CD1c-positive myeloid dendritic cell (primary cell): ENCODE measurements at regions not wholly inside any gene's neighbourhood (a gene's known extent, or its start where the extent isn't known, plus 50 kb on each side); places are given as distances from the start of the nearest gene placed in this dataset.
"Not testable (repeated sequence)": the region's sequence is repeated elsewhere in the genome, so short reads cannot be mapped to it uniquely, and the experiment has no call there.

ENCODE experiments used
- DNase-seq: peaks from one replicate; pipeline ENCODE4 v3.0.0-alpha.2; 2016; ENCODE audit errors: extremely low spot score

DNA sequence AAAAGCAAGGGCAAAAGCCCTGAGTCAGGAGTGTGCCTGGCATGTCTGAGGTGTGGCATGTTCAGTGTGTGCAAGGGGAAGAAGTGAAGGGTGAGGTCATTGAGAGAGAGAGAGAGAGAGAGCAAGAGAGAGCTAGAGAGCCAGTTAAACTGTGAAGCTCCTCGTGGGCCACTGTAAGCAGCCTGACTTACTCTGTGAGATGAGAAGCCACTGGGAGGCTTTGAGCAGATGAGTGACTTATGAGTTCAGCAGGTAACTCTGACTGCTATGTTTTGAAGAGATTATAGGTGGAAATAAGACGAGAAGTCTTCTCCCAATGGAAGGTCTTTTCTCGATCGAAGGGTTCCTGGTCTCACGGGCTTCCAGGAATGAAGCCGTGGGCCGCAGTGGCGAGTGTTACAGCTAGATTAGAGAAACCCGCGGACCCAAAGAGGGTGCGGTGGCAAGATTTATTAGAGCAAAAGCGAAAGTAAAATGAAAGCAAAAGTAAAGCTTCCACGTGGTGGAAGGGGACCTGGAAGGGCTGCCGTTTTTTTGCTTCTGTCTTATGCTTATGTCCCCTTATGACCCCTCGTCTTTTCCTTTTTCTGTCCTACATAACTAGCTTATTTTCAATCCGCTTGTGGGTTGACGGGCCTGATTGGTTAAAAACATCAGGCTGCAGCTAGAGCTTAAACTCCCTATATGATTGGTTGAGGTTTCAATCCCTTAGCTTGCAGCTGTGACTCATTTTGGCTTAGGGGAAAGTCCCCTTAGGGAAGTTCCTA is 323.1 kb upstream of the FAM78B start:
- DNase-seq: peak; percentile 80

DNA sequence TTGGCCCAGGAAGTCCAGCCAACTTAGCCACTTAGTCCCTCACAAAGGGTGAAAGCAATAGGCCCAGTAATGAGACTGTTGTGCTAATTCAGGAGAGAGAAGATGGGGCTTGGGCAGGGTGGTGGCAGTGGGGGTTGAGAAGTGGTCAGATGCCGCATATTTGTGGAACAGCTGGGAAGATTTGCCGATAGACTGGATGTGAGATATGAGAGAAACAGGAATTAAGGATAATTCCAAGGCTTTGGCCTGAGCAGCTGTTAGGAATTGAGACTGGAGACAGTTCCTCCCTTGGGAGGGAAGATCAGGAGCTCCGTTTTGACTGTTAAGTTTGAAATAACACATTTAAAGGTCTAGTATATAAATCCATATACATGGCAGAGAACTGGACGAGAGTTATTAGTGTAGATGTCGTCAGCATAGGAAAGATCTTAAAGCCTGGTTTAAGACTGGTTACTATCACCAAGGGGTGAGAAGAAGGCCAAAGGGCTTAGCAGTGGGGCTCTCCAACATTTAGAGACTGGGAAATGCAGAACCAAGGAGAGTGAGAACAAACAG is 323.7 kb upstream of the FAM78B start:
- no peak for DNase-seq

DNA sequence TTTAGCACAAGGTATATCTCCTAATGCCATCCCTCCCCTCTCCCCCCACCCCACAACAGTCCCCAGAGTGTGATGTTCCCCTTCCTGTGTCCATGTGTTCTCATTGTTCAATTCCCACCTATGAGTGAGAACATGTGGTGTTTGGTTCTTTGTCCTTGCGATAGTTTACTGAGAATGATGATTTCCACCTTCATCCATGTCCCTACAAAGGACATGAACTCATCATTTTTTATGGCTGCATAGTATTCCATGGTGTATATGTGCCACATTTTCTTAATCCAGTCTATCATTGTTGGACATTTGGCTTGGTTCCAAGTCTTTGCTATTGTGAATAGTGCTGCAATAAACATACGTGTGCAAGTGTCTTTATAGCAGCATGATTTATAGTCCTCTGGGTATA is 327.0 kb upstream of the FAM78B start:
- DNase-seq: not testable (repeated sequence)

DNA sequence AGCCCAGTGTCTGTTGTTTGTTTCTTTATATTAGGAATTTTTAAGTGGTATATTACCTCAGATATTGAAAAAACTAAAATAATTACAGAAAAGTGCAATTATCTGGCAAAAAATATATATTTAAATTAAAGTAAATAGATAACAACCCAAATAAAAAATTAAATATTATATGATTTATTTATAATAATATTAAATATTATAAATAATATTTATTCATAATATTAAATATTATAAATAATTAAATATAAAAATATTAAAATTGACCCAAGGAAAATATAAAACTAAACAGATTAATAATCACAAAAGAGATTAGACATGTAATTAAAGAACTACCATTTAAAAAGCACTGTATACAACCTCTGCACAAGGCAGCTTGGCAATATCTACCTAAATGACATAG is 331.9 kb upstream of the POGK start:
- no peak for DNase-seq

DNA sequence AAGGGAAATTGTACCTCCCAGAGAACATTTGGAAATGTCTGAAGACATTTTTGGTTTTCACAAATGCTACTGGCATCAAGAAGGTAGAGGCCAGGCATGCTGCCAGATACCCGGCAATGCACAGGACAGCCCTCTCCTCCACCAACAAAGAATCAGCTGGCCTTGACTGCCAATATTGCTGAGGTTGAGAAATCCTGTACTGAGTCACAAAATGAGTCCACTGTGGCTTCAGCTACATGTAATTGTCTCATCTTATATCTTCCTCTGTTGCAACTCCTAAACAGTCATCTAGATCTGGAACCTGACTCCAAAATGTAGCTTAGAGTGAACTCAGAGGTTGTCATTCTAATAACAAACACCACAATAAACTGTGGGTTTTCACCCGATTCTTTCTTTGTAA is 327.5 kb upstream of the POGK start:
- DNase-seq: peak; percentile 24

DNA sequence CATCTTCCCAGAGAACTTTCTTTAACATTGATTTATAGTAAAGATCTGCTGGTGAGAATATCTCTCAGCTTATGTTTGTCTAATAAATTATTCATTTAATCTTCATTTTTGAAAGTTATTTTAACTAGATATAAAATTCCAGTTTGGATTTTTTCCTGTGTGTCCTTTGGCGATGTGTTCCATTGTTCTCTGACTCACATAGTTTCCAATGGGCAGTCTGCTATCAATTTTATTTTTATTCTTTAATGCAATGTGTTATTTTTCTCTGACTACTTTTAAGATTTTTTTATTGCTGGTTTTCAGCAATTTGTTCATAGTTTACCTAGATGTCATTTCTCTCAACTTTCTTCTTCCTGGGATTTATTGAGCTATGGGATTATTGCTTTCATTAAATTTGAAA is 325.2 kb upstream of the POGK start:
- no peak for DNase-seq

DNA sequence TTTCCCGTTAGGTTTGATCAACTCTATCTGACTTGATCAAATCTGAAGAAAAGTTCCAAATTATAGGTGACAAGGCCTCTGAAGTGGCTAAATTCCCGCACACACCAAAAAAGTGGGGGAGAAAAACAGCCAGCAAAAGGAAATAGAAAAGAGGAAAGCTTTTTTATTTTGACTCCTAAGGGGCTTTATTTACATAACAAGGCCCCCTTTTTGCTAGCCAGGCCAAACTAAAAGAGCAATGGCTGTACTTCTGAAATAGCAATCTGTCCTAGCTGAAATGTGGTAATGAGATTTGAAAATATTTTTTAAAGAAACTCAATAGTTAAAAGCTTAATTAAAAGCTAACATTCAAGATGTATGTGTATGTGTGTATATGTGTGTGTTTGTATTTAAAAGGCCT is 311.5 kb upstream of the POGK start:
- no peak for DNase-seq

DNA sequence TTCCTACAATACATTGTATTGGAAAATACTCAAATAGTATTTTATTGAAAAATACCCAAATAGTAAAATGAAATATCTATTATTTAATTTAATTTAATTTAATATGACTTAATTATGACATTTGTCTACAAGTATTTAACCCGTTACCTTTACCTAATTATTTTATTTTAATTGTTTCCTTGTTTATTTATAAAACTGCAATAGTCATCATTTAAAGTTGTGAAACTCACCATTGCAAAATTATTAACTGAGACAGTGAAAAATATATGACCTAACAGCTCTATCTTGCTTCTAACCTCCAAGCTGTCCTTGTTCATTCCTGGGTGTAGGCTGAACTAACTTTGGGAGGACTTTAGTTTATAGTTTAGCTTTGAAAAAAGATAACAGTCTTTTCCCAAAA is 300.6 kb upstream of the POGK start:
- DNase-seq: no peak

DNA sequence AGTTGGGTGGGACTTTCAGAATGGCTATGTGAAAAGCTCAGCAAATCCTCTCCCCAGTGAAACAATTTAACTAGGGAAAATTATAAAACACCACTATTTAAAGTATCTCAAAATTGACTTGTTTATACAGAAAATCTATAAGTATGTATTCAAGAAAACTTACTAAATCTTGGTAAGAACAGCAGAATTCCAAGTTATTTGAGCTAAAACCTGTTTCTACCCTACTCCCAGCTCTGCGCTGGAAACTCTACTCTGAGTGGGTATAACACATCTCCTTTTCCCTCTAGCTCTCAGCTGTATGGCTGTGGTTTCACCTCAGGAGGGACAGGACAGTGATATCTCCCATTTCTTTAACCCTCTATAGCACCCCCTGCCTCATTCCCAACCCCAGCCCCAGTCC is 295.2 kb upstream of the POGK start:
- no peak for DNase-seq

DNA sequence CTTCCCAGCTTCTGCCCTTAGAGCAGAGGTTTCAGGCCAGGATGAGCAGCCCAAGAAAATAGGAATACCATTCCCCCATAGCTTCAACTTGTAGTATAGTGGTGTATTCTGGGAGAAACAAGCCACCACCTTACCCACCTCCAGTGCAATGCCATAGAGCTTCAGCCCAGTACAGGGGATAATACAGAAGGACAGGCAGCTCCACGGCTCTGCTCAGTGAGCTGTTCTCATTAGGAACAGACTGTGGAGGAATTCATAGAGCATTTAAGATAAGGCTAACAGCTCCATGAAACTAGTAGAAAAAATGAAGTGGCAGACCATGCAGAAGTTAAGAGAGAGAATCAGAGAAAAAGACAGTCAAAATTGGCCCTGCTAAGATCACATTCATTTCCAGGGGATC is 294.7 kb upstream of the POGK start:
- DNase-seq: no peak

DNA sequence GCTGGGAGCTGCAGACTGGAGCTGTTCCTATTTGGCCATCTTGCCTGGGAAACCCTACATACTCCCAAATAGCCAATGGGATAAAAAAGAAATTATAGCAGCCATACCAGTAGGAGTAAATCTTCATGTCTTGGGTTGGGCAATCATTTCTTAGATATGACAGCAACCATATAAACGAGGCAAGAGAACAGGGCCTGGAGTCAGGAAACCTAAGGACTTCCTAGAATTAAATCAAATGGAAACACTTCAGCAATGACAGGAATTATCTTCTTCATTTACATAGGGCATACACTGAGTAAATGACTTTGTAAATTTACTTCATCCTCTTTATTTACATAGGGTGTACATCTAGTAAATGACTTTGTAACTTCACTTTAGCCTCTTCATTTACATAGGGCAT is 286.6 kb upstream of the POGK start:
- no peak for DNase-seq

DNA sequence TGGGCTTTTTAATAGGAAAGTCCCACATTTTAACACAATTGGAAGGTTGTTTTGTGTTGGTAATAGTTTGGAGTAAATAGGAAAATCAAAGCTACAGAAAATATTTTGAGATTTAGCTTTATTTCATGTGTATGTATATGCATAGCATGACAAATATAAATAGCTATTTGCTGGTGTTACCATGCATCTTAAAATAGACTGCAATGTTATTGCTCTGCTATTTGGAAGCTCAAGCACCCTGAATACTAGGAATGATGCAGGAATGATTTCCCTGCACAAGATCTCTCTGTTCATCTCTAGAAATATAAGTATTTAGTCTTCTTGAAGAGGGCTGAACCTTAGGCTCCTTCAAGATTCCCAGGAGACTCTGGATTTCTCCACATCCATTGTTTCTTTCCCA is 268.3 kb upstream of the POGK start:
- DNase-seq: no peak

DNA sequence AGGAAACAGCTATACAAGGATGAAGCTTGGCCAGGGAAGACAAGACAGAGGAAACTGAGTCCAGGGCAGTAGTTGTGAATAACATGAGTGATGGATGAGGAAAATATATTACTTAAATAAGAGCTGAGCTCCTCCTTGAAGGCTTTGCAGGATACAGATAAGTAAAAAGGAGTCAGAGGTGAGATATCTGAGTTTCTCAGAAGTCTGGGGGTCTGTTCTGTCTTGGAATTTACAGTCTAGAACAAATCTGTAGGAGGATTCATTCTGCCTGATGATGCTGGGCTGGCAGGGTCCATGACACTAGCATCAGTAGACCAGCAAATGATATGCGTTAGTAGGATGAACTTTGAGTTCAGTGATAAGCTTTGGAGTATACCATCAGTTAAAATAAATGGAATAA is 266.1 kb upstream of the POGK start:
- no peak for DNase-seq

DNA sequence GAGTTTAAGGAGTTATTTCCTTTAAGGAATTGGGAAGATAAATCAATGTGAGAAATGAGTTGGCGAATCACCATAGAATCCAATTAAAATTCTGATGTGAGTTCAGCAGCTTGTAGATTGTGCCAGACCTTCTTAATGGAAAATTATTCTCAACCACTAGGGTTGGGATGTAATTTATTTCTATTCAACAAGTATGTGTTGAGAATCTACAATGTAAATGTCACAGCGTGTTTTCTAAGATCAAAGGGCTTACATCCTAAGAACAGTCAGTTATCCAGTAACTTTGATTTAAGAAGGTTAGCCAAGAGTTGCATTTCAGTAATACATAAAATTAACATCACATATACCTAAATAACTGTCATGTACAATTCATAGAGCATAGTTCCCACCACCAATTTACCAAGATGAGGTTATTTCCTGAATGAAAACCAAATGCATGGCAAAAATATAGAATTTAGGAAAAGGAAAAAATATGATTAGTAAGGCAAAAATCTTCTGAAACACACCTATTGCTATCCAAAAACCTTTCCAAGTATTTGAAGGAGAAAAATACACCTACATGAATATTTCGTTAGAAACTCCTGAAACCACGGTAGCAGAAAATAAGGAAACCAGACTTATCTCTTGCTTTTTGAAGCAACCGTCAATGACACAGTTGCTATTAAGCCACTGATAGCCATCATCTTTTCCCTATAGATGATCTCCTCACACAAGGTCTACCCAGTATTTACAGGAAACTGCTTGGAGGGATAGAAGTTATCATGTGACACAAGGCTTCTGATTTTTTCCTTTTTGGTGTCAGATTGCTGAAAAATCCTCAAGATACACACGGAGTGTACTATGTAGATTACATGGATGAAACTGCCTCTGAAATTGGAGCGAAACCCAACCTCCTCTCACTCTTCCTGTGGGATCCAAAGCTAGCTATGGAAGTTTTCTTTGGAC is 259.4 kb upstream of the POGK start:
- DNase-seq: no peak

DNA sequence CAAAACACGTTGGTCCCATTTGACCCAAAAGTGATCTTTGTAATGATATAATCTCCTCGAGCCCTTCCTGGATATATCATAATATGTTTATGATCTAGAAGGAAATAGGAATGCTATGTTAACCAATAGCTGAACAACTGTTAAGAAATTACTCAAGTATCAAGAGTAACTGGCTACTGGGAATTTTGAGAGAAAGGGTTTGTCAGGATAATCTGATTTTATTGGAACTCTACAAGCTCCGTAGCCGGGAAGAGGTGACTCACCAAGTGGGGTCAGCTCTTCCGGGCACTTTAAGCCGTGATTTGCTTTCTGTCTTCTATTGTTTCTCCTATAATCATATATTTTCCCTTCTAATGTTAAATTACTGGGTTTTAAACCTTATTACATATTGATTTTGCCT is 250.5 kb upstream of the POGK start:
- DNase-seq: no peak

DNA sequence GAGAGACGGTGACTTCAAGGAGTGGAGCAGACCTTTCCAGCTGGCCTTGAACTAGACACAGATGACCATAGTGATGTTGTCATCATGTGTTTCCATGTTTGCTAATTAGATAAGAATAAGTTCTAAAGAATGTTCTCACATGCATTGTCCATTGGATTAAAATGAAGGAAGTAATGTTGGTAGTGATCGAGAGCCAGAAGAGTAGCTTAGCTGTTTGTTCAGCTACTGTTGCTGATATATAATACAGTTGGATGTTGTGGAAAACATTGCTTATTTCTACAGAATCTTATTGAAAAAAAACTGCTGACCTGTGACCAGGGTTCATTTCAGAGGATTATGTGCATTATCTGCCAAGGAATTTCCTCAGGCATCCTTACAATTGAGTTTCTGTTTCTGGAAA is 249.1 kb upstream of the POGK start:
- no peak for DNase-seq

DNA sequence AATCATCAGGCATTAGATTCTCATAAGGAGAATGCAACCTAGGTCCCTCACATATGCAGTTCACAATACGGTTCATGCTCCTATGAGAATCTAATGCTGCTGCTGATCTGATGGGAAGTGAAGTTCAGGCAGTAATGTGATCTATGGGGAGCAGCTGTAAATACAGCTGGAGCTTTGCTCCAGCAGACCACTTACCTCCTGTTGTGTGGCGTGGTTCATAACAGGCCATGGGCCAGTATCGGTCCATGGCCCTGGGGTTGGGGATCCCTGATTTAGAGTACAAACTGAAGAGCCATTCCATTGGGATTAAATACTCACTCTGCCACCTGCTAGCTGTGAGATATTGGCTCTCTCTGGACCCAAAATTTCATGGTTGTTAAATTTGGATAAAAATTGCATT is 244.6 kb upstream of the POGK start:
- no peak for DNase-seq

DNA sequence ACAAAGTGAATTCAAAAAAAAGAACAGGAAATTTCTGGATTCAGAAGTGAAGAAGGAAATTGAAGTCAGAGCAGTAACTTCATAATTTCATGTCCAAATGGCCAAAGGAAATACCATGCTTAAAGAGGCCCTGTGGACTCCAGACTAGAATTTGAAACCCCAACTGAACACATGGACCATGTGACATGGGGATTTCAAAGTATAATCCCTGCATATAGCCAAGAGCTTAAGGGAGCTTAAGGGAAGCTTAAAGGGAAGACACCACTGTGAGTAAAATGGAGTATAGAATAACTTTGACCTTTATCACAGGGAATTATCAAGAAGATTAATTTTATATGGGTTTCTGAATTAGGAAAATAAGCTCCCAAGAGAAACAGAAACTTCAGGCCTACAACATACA is 241.8 kb upstream of the POGK start:
- no peak for DNase-seq

DNA sequence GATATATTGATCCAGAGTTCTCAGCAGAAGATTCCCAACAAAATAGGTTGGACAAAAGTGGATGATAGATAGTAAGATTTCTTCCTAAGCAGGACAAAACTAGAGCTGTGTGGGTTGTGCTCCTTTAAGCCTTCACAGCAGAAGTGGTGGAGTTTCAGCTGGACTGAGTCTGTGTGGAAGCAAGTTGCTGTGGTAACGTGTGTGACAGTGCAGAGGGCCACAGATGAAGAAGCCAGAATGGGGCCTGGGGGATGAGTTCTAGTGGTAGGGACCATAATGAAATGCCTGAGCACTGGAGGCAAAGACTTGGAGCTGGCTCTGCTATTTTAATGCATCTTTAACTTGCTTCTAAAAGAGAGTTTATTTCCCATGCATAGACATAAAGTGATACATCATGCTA is 238.7 kb upstream of the POGK start:
- DNase-seq: no peak

DNA sequence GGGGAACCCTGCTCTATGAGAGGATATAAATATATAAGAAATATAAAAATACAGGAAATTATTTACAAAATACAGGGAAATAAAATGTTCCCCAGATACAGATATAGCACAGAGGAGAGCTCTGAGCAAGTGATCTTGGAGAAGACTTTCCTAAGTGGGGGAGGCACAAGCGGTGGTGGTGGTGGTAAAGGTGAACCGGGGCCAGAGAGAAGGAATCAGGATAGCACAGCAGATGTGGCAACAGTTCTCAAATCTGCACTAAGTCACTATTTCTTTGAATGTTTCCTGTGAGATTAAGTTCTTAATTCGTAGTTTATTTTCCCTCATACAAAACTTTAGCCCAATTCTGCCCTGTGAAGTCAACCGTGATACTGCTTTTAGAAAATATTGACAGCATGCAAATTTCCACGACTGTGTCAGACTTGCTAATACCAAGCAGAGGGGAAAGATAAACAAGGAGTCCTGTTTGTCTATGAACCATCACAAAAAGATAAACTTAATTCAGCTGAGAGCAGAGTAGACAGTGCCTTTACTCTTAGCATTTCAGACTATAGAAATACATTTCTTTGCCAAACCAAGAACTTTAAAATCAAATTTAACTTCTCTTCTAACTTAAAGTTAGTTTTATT is 237.5 kb upstream of the POGK start:
- DNase-seq: no peak

DNA sequence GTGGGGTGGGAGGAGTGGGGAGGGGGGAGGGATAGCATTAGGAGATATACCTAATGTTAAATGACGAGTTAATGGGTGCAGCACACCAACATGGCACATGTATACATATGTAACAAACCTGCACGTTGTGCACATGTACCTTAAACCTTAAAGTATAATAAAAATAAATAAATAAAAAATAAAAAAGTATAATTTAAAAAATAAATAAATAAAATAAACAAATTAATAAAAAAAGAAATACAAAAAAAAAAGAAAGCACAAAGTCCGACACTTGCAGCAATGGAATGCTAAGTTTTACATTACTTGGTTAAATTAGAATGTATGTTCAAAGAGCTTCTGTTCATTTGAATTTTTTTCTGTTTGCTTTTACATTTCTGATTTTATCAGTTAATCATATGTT is 236.5 kb upstream of the POGK start:
- not testable (repeated sequence) for DNase-seq

DNA sequence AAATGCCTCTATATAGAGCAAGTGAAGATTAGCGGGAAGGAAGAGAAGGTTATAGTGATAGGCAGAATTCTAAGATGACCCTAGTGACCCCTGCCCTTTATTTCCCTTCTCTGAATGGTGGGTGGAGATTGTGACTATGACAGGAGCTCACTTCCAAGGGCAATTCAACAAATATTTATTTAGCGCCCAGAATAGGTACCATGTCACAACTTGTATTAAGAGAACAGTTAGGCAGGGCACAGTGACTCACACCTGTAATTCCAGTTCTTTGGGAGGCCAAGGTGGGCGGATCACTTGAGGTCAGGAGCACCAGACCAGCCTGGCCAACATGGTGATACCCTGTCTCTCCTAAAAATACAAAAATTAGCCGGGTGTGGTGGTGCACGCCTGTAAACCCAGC is 236.0 kb upstream of the POGK start:
- no peak for DNase-seq
